A673 (cell line): ENCODE measurements at regions not wholly inside any gene's neighbourhood (a gene's known extent, or its start where the extent isn't known, plus 50 kb on each side); places are given as distances from the start of the nearest gene placed in this dataset.

Source experiments
- BruUV-seq: library from RNA; stranded (reverse); fragments of 400-500 nt; replicated peaks from 2 replicates; lab custom pipeline; 2021; lab: Mats Ljungman, UMichigan
- CTCF ChIA-PET: fragments of 300-600 bp; sonication (Branson Sonifier 250); formaldehyde crosslinking; loops from one replicate; lab custom pipeline; 2022; ENCODE audit warnings: antibody characterized with exemption; lab: Charles Lee
- POLR2A ChIA-PET: fragments of 300-600 bp; sonication (Branson Sonifier 250); formaldehyde crosslinking; loops from one replicate; lab custom pipeline; 2022; ENCODE audit warnings: antibody characterized with exemption; ENCODE audit not compliant: low non-redundant PET; lab: Charles Lee
- DNase-seq: peaks from one replicate; pipeline ENCODE4 v3.0.0-alpha.2; 2015; ENCODE audit warnings: low spot score
- H3K27ac ChIP-seq: fragments of 200-600 bp; sonication (generic); 2 replicates; pipeline ENCODE4 v1.5.1; 2016; ENCODE audit warnings: mixed run types, low read depth, mild to moderate bottlenecking, mixed read lengths, antibody characterized with exemption, low read length; ENCODE audit not compliant: poor library complexity, severe bottlenecking
- H3K27me3 ChIP-seq: fragments of 200-600 bp; sonication (generic); replicated peaks from 2 replicates; pipeline ENCODE4 v1.6.1; 2017; ENCODE audit warnings: mixed run types, low read depth, mild to moderate bottlenecking, mixed read lengths, antibody characterized with exemption, low read length; ENCODE audit not compliant: insufficient read depth, poor library complexity
- H3K36me3 ChIP-seq: fragments of 200-600 bp; sonication (generic); 2 replicates; pipeline ENCODE4 v1.6.1; 2016; ENCODE audit warnings: mixed run types, mild to moderate bottlenecking, mixed read lengths, antibody characterized with exemption, low read length; ENCODE audit not compliant: insufficient read depth, poor library complexity, severe bottlenecking
- H3K4me1 ChIP-seq: fragments of 200-600 bp; sonication (generic); 2 replicates; pipeline ENCODE4 v1.6.1; 2017; ENCODE audit warnings: mixed run types, mild to moderate bottlenecking, mixed read lengths, antibody characterized with exemption, low read length; ENCODE audit not compliant: insufficient read depth, poor library complexity, severe bottlenecking
- H3K4me3 ChIP-seq: fragments of 200-600 bp; sonication (generic); 2 replicates; pipeline ENCODE4 v1.5.1; 2016; ENCODE audit warnings: low read depth, mixed run types, mild to moderate bottlenecking, mixed read lengths, low read length; ENCODE audit not compliant: poor library complexity, severe bottlenecking
- H3K9me3 ChIP-seq: fragments of 200-600 bp; sonication (generic); 2 replicates; pipeline ENCODE4 v1.6.1; 2016; ENCODE audit warnings: mixed run types, low read depth, mild to moderate bottlenecking, mixed read lengths, antibody characterized with exemption, low read length; ENCODE audit not compliant: poor library complexity, severe bottlenecking
- EZH2 ChIP-seq: fragments of 200-600 bp; sonication (generic); IDR thresholded peaks from 2 replicates; pipeline ENCODE4 v1.6.1; 2017; ENCODE audit warnings: borderline replicate concordance, low read depth, mild to moderate bottlenecking, mixed read lengths, antibody characterized with exemption, low read length; ENCODE audit not compliant: poor library complexity, severe bottlenecking
- intact Hi-C: fragments of 100-400 bp; cut with micrococcal nuclease; formaldehyde crosslinking; loops from one replicate; pipeline ENCODE4 v1.10.0; 2022; ENCODE audit not compliant: unreplicated experiment
- TF ChIP-seq, protein P1 (sequence below): fragments of 300-800, 200-600 bp; sonication (generic); conservative IDR thresholded peaks from 2 replicates; pipeline ENCODE4 v1.5.1; 2017; ENCODE audit warnings: low read depth, mild to moderate bottlenecking, antibody characterized with exemption, low read length, moderate library complexity, mixed read lengths

DNA sequence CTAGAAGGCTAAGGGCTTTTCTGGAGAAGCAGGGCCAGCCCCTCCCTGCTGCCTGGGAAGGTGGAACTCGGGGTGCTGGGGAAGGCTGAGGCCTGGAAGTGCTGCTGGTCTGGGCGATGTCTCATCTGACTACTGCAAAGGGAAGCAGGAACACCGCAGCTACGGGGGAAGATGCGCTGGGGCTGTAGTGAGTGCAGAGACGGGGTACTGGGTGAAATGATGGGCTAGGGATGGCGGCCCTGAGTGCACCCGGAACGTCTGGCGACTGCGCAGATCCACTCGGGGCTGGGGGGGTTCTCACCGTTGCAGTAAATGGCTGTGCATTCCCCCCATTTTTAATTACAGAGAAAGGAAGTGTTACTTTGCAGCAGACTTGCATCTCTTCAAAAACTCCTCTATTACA is 195.4 kb upstream of the ADARB2 start:
- H3K4me3 ChIP-seq: no peak overlapping the region
- intact Hi-C loops: no loop called here
- POLR2A ChIA-PET: no interaction called here
- H3K27ac ChIP-seq: no peak overlapping the region
- no peak for DNase-seq
- no TSS peak for BruUV-seq
- no peaks in the 10 kb centered on the region for H3K36me3 ChIP-seq
- CTCF ChIA-PET: no interaction called here
- H3K4me1 ChIP-seq: no peaks in the 10 kb centered on the region
- peaks cover 23% of the 10 kb centered on the region for H3K27me3 ChIP-seq
- H3K9me3 ChIP-seq: no peaks in the 10 kb centered on the region
- no peak for TF ChIP-seq EZH2
- TF ChIP-seq, protein P1, sequence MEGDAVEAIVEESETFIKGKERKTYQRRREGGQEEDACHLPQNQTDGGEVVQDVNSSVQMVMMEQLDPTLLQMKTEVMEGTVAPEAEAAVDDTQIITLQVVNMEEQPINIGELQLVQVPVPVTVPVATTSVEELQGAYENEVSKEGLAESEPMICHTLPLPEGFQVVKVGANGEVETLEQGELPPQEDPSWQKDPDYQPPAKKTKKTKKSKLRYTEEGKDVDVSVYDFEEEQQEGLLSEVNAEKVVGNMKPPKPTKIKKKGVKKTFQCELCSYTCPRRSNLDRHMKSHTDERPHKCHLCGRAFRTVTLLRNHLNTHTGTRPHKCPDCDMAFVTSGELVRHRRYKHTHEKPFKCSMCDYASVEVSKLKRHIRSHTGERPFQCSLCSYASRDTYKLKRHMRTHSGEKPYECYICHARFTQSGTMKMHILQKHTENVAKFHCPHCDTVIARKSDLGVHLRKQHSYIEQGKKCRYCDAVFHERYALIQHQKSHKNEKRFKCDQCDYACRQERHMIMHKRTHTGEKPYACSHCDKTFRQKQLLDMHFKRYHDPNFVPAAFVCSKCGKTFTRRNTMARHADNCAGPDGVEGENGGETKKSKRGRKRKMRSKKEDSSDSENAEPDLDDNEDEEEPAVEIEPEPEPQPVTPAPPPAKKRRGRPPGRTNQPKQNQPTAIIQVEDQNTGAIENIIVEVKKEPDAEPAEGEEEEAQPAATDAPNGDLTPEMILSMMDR: no peak

- no peak for DNase-seq
- H3K4me1 ChIP-seq: no peaks in the 10 kb centered on the region
- H3K27ac ChIP-seq: no peak overlapping the region
- H3K4me3 ChIP-seq: no peak overlapping the region
- peaks cover 52% of the 10 kb centered on the region for H3K27me3 ChIP-seq
- BruUV-seq: no TSS peak
- intact Hi-C loops: no loop called here
- H3K36me3 ChIP-seq: no peaks in the 10 kb centered on the region
- TF ChIP-seq EZH2: no peak
- TF ChIP-seq, protein P1: no peak
- CTCF ChIA-PET: no interaction called here
- POLR2A ChIA-PET: no interaction called here
- no peaks in the 10 kb centered on the region for H3K9me3 ChIP-seq
Measured at GRCh38 chr10:1928606-1929005, 191.3 kb upstream of the ADARB2 start.

GRCh38 chr10:1923998-1924397 is 186.7 kb upstream of the ADARB2 start:
- no peak overlapping the region for H3K4me3 ChIP-seq
- DNase-seq: no peak
- no peak for TF ChIP-seq EZH2
- TF ChIP-seq, protein P1: no peak
- no peaks in the 10 kb centered on the region for H3K36me3 ChIP-seq
- intact Hi-C loops: no loop called here
- H3K4me1 ChIP-seq: no peaks in the 10 kb centered on the region
- peaks cover 79% of the 10 kb centered on the region for H3K27me3 ChIP-seq
- ChIA-PET POLR2A (interaction anchor here (0.6 kb wide), 1 partner anchor 731 kb away, joined by 3 read pairs; no protein-coding TSS in a partner anchor), CTCF (interaction anchor here (0.7 kb wide), 1 partner anchor 695 kb away, joined by 4 read pairs; no protein-coding TSS in a partner anchor)
- no TSS peak for BruUV-seq
- H3K27ac ChIP-seq: no peak overlapping the region
- no peaks in the 10 kb centered on the region for H3K9me3 ChIP-seq
